ENCODE measurements at regions not wholly inside any gene's neighbourhood (a gene's known extent, or its start where the extent isn't known, plus 50 kb on each side); places are given as distances from the start of the nearest gene placed in this dataset.

DNA sequence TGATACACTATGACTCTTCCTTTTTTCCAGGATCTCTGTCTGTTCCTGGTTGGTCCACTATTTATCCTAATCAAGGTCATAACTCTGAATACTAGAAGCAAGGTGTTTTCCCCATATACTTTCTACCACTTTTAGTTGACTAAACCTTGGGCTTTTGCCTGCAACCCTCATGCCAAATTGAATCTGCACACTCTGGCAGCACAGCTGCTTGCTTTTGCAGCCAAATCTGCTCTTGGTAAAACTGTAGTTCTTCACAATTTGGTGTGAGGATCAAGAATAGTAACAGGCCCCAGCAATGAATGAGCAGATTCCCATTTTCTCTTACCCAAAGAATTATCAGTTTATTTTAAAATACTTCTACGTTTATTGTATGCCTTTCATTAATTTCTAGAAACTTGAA, 586.5 kb upstream of the CNTN5 start (continued):
- TF ChIP-seq, protein P1, sequence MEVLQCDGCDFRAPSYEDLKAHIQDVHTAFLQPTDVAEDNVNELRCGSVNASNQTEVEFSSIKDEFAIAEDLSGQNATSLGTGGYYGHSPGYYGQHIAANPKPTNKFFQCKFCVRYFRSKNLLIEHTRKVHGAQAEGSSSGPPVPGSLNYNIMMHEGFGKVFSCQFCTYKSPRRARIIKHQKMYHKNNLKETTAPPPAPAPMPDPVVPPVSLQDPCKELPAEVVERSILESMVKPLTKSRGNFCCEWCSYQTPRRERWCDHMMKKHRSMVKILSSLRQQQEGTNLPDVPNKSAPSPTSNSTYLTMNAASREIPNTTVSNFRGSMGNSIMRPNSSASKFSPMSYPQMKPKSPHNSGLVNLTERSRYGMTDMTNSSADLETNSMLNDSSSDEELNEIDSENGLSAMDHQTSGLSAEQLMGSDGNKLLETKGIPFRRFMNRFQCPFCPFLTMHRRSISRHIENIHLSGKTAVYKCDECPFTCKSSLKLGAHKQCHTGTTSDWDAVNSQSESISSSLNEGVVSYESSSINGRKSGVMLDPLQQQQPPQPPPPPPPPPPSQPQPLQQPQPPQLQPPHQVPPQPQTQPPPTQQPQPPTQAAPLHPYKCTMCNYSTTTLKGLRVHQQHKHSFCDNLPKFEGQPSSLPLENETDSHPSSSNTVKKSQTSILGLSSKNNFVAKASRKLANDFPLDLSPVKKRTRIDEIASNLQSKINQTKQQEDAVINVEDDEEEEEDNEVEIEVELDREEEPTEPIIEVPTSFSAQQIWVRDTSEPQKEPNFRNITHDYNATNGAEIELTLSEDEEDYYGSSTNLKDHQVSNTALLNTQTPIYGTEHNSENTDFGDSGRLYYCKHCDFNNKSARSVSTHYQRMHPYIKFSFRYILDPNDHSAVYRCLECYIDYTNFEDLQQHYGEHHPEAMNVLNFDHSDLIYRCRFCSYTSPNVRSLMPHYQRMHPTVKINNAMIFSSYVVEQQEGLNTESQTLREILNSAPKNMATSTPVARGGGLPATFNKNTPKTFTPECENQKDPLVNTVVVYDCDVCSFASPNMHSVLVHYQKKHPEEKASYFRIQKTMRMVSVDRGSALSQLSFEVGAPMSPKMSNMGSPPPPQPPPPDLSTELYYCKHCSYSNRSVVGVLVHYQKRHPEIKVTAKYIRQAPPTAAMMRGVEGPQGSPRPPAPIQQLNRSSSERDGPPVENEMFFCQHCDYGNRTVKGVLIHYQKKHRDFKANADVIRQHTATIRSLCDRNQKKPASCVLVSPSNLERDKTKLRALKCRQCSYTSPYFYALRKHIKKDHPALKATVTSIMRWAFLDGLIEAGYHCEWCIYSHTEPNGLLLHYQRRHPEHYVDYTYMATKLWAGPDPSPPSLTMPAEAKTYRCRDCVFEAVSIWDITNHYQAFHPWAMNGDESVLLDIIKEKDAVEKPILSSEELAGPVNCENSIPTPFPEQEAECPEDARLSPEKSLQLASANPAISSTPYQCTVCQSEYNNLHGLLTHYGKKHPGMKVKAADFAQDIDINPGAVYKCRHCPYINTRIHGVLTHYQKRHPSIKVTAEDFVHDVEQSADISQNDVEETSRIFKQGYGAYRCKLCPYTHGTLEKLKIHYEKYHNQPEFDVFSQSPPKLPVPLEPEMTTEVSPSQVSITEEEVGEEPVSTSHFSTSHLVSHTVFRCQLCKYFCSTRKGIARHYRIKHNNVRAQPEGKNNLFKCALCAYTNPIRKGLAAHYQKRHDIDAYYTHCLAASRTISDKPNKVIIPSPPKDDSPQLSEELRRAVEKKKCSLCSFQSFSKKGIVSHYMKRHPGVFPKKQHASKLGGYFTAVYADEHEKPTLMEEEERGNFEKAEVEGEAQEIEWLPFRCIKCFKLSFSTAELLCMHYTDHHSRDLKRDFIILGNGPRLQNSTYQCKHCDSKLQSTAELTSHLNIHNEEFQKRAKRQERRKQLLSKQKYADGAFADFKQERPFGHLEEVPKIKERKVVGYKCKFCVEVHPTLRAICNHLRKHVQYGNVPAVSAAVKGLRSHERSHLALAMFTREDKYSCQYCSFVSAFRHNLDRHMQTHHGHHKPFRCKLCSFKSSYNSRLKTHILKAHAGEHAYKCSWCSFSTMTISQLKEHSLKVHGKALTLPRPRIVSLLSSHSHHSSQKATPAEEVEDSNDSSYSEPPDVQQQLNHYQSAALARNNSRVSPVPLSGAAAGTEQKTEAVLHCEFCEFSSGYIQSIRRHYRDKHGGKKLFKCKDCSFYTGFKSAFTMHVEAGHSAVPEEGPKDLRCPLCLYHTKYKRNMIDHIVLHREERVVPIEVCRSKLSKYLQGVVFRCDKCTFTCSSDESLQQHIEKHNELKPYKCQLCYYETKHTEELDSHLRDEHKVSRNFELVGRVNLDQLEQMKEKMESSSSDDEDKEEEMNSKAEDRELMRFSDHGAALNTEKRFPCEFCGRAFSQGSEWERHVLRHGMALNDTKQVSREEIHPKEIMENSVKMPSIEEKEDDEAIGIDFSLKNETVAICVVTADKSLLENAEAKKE (CRISPR knock-in tag; IDR thresholded peaks at IDR 0.05), result no peak
- no peak for TF ChIP-seq JUNB (IDR thresholded peaks at IDR 0.05; ENCODE audit: unreplicated experiment)
- TF ChIP-seq, protein P2, sequence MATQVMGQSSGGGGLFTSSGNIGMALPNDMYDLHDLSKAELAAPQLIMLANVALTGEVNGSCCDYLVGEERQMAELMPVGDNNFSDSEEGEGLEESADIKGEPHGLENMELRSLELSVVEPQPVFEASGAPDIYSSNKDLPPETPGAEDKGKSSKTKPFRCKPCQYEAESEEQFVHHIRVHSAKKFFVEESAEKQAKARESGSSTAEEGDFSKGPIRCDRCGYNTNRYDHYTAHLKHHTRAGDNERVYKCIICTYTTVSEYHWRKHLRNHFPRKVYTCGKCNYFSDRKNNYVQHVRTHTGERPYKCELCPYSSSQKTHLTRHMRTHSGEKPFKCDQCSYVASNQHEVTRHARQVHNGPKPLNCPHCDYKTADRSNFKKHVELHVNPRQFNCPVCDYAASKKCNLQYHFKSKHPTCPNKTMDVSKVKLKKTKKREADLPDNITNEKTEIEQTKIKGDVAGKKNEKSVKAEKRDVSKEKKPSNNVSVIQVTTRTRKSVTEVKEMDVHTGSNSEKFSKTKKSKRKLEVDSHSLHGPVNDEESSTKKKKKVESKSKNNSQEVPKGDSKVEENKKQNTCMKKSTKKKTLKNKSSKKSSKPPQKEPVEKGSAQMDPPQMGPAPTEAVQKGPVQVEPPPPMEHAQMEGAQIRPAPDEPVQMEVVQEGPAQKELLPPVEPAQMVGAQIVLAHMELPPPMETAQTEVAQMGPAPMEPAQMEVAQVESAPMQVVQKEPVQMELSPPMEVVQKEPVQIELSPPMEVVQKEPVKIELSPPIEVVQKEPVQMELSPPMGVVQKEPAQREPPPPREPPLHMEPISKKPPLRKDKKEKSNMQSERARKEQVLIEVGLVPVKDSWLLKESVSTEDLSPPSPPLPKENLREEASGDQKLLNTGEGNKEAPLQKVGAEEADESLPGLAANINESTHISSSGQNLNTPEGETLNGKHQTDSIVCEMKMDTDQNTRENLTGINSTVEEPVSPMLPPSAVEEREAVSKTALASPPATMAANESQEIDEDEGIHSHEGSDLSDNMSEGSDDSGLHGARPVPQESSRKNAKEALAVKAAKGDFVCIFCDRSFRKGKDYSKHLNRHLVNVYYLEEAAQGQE (IDR thresholded peaks at IDR 0.05; ENCODE audit: unreplicated experiment), result no peak
- TF ChIP-seq NANOG (IDR thresholded peaks at IDR 0.05; ENCODE audit: borderline replicate concordance), result no peak
- TF ChIP-seq CREB1 (CRISPR knock-in tag; IDR thresholded peaks at IDR 0.05; ENCODE audit: low read depth), result no peak

DNA sequence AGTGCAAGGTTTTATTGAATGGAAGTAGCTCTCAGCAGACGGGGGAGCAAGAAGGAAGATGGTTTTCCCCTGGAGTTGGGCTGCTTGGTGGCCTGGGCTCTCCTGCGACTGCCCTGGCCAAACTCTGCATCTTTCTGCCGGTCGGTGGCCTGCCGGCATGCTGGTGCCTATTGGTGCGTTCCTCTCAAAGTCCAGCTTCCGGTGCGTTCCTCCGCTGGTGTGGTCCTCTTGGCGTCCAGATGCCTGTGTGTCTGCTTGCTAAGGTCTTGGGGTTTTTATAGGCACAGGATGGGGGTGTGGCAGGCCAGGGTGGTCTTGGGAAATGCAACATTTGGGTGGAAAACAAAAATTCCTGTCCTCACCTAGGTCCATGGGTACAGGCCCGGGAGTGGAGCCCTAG, 567.4 kb upstream of the CNTN5 start:
- Histone ChIP-seq H3K4me3 (no peak overlapping the region), H3K4me2 (no peak overlapping the region), H3K36me3 (ENCODE audit: insufficient read depth) (no peaks in the 10 kb centered on the region), H3K27ac (ENCODE audit: low read depth) (no peak overlapping the region), H3K27me3 (ENCODE audit: insufficient read depth) (no peaks in the 10 kb centered on the region), H3K4me1 (ENCODE audit: insufficient read depth) (no peaks in the 10 kb centered on the region; the same call in 1 of the 2 replicates), H4K20me1 (replicated peaks; ENCODE audit: insufficient read depth) (no peaks in the 10 kb centered on the region), H3K9me2 (ENCODE audit: insufficient read depth) (no peaks in the 10 kb centered on the region), H3F3A (replicated peaks; ENCODE audit: low read depth) (no peaks in the 10 kb centered on the region), H2AFZ (no peak overlapping the region), H3K79me2 (replicated peaks; ENCODE audit: insufficient read depth) (no peaks in the 10 kb centered on the region)
- no peak for ATAC-seq
- no peak for DNase-seq (ENCODE audit: low spot score)
- no peaks in the 10 kb centered on the region for H3K9me3 Mint-ChIP-seq
- no peaks in the 10 kb centered on the region for H3K36me3 Mint-ChIP-seq (ENCODE audit: low read depth)
- H3K4me3 Mint-ChIP-seq, result no peak overlapping the region
- H3K4me1 Mint-ChIP-seq, result peaks cover 8% of the 10 kb centered on the region
- H3K27me3 Mint-ChIP-seq (ENCODE audit: insufficient read depth, low read depth, poor library complexity), result peaks cover 2% of the 10 kb centered on the region
- 0 out of 2 replicates have a peak overlapping the region, but pooled peaks have one; percentile 16 for H3K27ac Mint-ChIP-seq
- TF ChIP-seq ZNF114 (CRISPR knock-in tag; IDR thresholded peaks at IDR 0.05) (no peak), JUNB (IDR thresholded peaks at IDR 0.05; ENCODE audit: unreplicated experiment) (no peak), POLR2AphosphoS5 (IDR thresholded peaks at IDR 0.05; ENCODE audit: low read depth) (no peak), STAT1 (IDR thresholded peaks at IDR 0.05; ENCODE audit: unreplicated experiment) (no peak), CREB1 (CRISPR knock-in tag; IDR thresholded peaks at IDR 0.05; ENCODE audit: low read depth) (no peak), EZH2 (IDR thresholded peaks at IDR 0.05; ENCODE audit: low read depth, unreplicated experiment) (no peak), EZH2phosphoT487 (IDR thresholded peaks at IDR 0.05; ENCODE audit: unreplicated experiment) (no peak), ZNF331 (CRISPR knock-in tag; IDR thresholded peaks at IDR 0.05; ENCODE audit: low read depth) (no peak), NANOG (IDR thresholded peaks at IDR 0.05; ENCODE audit: borderline replicate concordance) (no peak)
- TF ChIP-seq, protein P3, sequence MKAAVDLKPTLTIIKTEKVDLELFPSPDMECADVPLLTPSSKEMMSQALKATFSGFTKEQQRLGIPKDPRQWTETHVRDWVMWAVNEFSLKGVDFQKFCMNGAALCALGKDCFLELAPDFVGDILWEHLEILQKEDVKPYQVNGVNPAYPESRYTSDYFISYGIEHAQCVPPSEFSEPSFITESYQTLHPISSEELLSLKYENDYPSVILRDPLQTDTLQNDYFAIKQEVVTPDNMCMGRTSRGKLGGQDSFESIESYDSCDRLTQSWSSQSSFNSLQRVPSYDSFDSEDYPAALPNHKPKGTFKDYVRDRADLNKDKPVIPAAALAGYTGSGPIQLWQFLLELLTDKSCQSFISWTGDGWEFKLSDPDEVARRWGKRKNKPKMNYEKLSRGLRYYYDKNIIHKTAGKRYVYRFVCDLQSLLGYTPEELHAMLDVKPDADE (IDR thresholded peaks at IDR 0.05), result no peak
- TF ChIP-seq, protein P4, sequence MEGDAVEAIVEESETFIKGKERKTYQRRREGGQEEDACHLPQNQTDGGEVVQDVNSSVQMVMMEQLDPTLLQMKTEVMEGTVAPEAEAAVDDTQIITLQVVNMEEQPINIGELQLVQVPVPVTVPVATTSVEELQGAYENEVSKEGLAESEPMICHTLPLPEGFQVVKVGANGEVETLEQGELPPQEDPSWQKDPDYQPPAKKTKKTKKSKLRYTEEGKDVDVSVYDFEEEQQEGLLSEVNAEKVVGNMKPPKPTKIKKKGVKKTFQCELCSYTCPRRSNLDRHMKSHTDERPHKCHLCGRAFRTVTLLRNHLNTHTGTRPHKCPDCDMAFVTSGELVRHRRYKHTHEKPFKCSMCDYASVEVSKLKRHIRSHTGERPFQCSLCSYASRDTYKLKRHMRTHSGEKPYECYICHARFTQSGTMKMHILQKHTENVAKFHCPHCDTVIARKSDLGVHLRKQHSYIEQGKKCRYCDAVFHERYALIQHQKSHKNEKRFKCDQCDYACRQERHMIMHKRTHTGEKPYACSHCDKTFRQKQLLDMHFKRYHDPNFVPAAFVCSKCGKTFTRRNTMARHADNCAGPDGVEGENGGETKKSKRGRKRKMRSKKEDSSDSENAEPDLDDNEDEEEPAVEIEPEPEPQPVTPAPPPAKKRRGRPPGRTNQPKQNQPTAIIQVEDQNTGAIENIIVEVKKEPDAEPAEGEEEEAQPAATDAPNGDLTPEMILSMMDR (conservative IDR thresholded peaks at IDR 0.05; ENCODE audit: low read depth in 2 of 2), result no peak

All from GM23338 (cell line).